ENCODE measurements at regions not wholly inside any gene's neighbourhood (a gene's known extent, or its start where the extent isn't known, plus 50 kb on each side); places are given as distances from the start of the nearest gene placed in this dataset.

DNA sequence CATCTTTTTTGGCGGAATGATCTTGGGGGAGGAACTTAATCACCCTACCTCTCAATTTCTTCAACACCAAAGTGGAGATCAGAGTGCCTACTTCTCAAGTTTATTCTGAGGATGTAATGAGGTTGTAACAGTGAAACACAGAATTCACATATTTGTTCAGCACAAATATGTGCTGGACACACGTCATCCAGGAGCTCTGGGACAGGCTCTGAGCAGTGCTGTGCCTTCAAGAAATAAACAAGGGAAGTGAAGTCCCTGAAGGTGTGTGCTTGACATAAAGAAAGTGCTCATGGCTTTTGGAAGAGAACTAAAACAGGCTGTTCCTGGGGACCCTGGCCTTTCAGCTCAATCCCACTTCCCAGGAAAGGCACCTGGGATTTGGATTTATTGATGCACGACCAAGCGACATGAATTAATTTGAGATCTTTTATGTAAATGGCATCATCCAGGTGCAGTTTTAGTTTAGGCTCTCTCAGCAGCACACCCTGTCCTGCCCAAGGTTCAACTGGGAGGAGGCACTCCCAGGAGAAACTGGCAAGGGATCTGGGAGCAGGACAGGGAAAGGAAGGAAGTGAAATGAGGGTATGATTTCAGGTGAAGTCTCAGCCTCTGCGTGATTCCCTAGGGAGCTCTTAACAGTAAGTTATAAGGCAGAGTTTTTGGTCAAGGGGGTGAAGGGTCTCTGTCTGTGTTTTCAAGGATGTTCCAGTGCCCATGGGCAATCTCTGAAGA, 211.0 kb downstream of the FOXA2 start:
- intact Hi-C loops (cut with DNase I), result no loop called here
- Histone ChIP-seq H3K36me3 (no peaks in the 10 kb centered on the region), H3K4me1 (no peaks in the 10 kb centered on the region), H3K9me3 (no peaks in the 10 kb centered on the region), H3K27me3 (peaks cover 0 to 44% (median 14%) of the 10 kb centered on the region in 7 donors), H3K27ac (no peak overlapping the region), H3K4me3 (no peak overlapping the region)
- TF ChIP-seq, protein P1, sequence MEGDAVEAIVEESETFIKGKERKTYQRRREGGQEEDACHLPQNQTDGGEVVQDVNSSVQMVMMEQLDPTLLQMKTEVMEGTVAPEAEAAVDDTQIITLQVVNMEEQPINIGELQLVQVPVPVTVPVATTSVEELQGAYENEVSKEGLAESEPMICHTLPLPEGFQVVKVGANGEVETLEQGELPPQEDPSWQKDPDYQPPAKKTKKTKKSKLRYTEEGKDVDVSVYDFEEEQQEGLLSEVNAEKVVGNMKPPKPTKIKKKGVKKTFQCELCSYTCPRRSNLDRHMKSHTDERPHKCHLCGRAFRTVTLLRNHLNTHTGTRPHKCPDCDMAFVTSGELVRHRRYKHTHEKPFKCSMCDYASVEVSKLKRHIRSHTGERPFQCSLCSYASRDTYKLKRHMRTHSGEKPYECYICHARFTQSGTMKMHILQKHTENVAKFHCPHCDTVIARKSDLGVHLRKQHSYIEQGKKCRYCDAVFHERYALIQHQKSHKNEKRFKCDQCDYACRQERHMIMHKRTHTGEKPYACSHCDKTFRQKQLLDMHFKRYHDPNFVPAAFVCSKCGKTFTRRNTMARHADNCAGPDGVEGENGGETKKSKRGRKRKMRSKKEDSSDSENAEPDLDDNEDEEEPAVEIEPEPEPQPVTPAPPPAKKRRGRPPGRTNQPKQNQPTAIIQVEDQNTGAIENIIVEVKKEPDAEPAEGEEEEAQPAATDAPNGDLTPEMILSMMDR (IDR thresholded peaks at IDR 0.05), result no peak
- WGBS, 2 donors, result 74 to 80% methylated on average over 5 of the region's 5 CpGs
- ATAC-seq, result no peak
- DNase-seq, result no peak

DNA sequence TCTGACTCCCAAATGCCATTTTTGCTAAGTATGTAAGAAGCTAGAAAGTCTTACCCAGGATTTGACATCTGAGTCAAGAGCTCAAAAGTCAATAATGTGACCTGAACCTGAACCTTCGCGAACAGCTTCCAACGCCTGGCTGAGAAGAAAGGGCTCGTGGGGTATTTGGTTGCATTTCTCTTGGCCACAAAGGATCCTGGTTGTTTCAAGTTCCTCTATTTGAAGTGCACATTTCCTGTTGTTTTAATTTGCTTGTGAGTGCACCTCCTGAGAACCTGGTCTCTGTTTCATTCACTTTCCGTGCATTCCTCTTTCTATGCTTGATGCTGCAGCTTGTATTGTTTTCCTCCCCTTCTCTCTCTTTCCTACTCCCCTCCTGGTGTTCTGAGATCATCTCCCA, 212.5 kb downstream of the FOXA2 start:
- TF ChIP-seq, protein P1 (IDR thresholded peaks at IDR 0.05), result no peak
- DNase-seq, result no peak
- H3K9me3 ChIP-seq, result no peaks in the 10 kb centered on the region
- no peaks in the 10 kb centered on the region for H3K36me3 ChIP-seq
- WGBS, 2 donors, result 50 to 52% methylated on average over 5 of the region's 5 CpGs
- no peak overlapping the region for H3K27ac ChIP-seq
- no peak for ATAC-seq
- intact Hi-C loops (cut with DNase I), result no loop called here
- H3K4me3 ChIP-seq, result no peak overlapping the region
- peaks cover 0 to 40% (median 18%) of the 10 kb centered on the region in 7 donors for H3K27me3 ChIP-seq
- H3K4me1 ChIP-seq, result no peaks in the 10 kb centered on the region

DNA sequence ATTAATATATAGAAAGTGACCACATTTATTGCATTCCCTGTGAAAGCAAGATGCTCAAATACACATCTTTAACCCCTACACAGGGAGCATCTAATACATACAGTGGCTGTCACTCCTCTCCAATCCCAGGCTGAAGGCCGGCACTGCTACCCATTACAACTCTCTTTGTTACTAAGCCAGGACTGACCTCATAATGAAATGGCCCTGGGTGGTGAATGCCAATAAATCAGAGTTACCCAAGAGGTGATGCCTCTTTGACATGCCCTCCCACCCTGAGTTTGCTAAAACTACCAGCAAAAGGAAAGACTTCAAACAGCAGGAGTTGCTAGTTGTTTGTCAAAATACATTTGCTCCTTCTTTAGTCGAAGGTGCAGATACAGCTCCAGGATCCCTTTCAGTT, 214.2 kb downstream of the FOXA2 start:
- TF ChIP-seq, protein P1 (IDR thresholded peaks at IDR 0.05), result no peak
- no peak for ATAC-seq
- Histone ChIP-seq H3K27me3 (peaks cover 0 to 40% (median 18%) of the 10 kb centered on the region in 7 donors), H3K36me3 (no peaks in the 10 kb centered on the region), H3K27ac (no peak overlapping the region), H3K4me1 (no peaks in the 10 kb centered on the region), H3K4me3 (no peak overlapping the region), H3K9me3 (no peaks in the 10 kb centered on the region)
- 75 to 81% methylated on average over 2 of the region's 2 CpGs for WGBS, 2 donors
- no peak for DNase-seq
- intact Hi-C loops (cut with DNase I), result no loop called here

DNA sequence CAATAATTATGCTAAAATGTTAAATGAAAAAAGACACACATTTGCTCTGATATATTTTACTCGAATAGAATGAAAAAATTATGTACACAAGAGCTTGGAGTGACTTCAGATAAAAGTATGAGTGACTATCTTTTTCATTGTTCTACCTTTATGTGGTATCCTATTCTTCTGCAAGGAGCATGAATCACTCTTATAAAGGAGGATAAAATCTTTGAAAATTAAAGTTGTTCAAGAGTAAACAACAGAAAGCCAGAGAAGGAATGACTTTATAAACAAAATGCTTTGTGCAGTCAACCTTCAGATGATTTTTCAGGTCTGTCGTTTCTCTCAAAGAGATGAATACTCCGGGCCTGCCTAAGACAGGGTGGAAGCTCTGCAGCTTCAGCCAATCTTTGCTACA, 215.3 kb downstream of the FOXA2 start:
- Histone ChIP-seq H3K36me3 (no peaks in the 10 kb centered on the region), H3K4me3 (no peak overlapping the region), H3K27me3 (peaks cover 0 to 45% (median 18%) of the 10 kb centered on the region in 7 donors), H3K9me3 (no peaks in the 10 kb centered on the region), H3K27ac (no peak overlapping the region), H3K4me1 (no peaks in the 10 kb centered on the region)
- intact Hi-C loops (cut with DNase I), result loop anchor here in 1 of 10 donors (5.0 kb wide), 1 partner anchor 52 kb away; no protein-coding TSS in a partner anchor
- 71 to 75% methylated on average over 3 of the region's 3 CpGs for WGBS, 2 donors
- ATAC-seq (no peak), DNase-seq (no peak)
- TF ChIP-seq, protein P1 (IDR thresholded peaks at IDR 0.05), result no peak
